ENCODE measurements at regions not wholly inside any gene's neighbourhood (a gene's known extent, or its start where the extent isn't known, plus 50 kb on each side); places are given as distances from the start of the nearest gene placed in this dataset.
"Not testable (repeated sequence)": the region's sequence is repeated elsewhere in the genome, so short reads cannot be mapped to it uniquely, and the experiment has no call there.

- no peak for FAIRE-seq
- no peak for DNase-seq (ENCODE audit: insufficient read length, low spot score)
Measured at GRCh38 chr9:74064702-74065101, 432.4 kb upstream of the RORB start.

GRCh38 chr9:74066128-74066527, 431.0 kb upstream of the RORB start:
- DNase-seq (ENCODE audit: insufficient read length, low spot score) (no peak), FAIRE-seq (no peak)

- no peak for FAIRE-seq
- no peak for DNase-seq (ENCODE audit: insufficient read length, low spot score)
Measured at GRCh38 chr9:74066605-74067004, 430.5 kb upstream of the RORB start.

GRCh38 chr9:74071502-74071901, 425.6 kb upstream of the RORB start:
- FAIRE-seq (no peak), DNase-seq (ENCODE audit: insufficient read length, low spot score) (no peak)

GRCh38 chr9:74073897-74074296, 423.2 kb upstream of the RORB start:
- FAIRE-seq (no peak), DNase-seq (ENCODE audit: insufficient read length, low spot score) (no peak)

- DNase-seq (ENCODE audit: insufficient read length, low spot score) (peak; percentile 0), FAIRE-seq (no peak)
Measured at GRCh38 chr9:74078647-74079046, 418.5 kb upstream of the RORB start.

GRCh38 chr9:74080652-74081051, 416.5 kb upstream of the RORB start:
- DNase-seq (ENCODE audit: insufficient read length, low spot score); FAIRE-seq: not testable (repeated sequence)

- FAIRE-seq (no peak), DNase-seq (ENCODE audit: insufficient read length, low spot score) (no peak)
Measured at GRCh38 chr9:74083681-74084433, 413.3 kb upstream of the RORB start.

GRCh38 chr9:74085384-74086037, 411.6 kb upstream of the RORB start:
- FAIRE-seq; DNase-seq (ENCODE audit: insufficient read length, low spot score): not testable (repeated sequence)

- DNase-seq (ENCODE audit: insufficient read length, low spot score); FAIRE-seq: not testable (repeated sequence)
Measured at GRCh38 chr9:74090921-74091320, 406.2 kb upstream of the RORB start.

- DNase-seq (ENCODE audit: insufficient read length, low spot score) (no peak), FAIRE-seq (no peak)
Measured at GRCh38 chr9:74092491-74092834, 404.7 kb upstream of the RORB start.

- FAIRE-seq; DNase-seq (ENCODE audit: insufficient read length, low spot score): not testable (repeated sequence)
Measured at GRCh38 chr9:74094037-74094436, 403.1 kb upstream of the RORB start.

GRCh38 chr9:74094766-74095165, 402.4 kb upstream of the RORB start:
- FAIRE-seq (no peak), DNase-seq (ENCODE audit: insufficient read length, low spot score) (no peak)

- DNase-seq (ENCODE audit: insufficient read length, low spot score), result no peak
Measured at GRCh38 chr9:74095925-74096324, 401.2 kb upstream of the RORB start.

GRCh38 chr9:74096420-74096819, 400.7 kb upstream of the RORB start:
- FAIRE-seq (no peak), DNase-seq (ENCODE audit: insufficient read length, low spot score) (no peak)

More at GRCh38 chr9:74095925-74096324, 401.2 kb upstream of the RORB start:
- no peak for FAIRE-seq

GRCh38 chr9:74100042-74100441, 397.1 kb upstream of the RORB start:
- FAIRE-seq (no peak), DNase-seq (ENCODE audit: insufficient read length, low spot score) (no peak)

GRCh38 chr9:74102148-74102547, 395.0 kb upstream of the RORB start:
- not testable (repeated sequence) for DNase-seq (ENCODE audit: insufficient read length, low spot score); FAIRE-seq

GRCh38 chr9:74102702-74103101, 394.4 kb upstream of the RORB start:
- DNase-seq (ENCODE audit: insufficient read length, low spot score), result no peak
- FAIRE-seq, result no peak

GRCh38 chr9:74107692-74108091, 389.4 kb upstream of the RORB start:
- DNase-seq (ENCODE audit: insufficient read length, low spot score) (no peak), FAIRE-seq (no peak)

GRCh38 chr9:74115976-74116375, 381.2 kb upstream of the RORB start:
- FAIRE-seq (no peak), DNase-seq (ENCODE audit: insufficient read length, low spot score) (no peak)

GRCh38 chr9:74117151-74117550, 380.0 kb upstream of the RORB start:
- FAIRE-seq (no peak), DNase-seq (ENCODE audit: insufficient read length, low spot score) (no peak)

GRCh38 chr9:74117731-74118130, 379.4 kb upstream of the RORB start:
- DNase-seq (ENCODE audit: insufficient read length, low spot score), result no peak
- no peak for FAIRE-seq

Data from HTR-8/SVneo (cell line).